IMR-90 (cell line): ENCODE measurements at regions not wholly inside any gene's neighbourhood (a gene's known extent, or its start where the extent isn't known, plus 50 kb on each side); places are given as distances from the start of the nearest gene placed in this dataset.
A peak's percentile ranks its signal among the peaks of the same experiment; 100 is the strongest.

Experiments used
- ATAC-seq: fragments of 200-7000 bp; cut with Tn5 transposase; 2 replicates; pipeline ENCODE4 v1.9.1; 2020; ENCODE audit warnings: low read depth, mild to moderate bottlenecking, moderate library complexity
- BruUV-seq: library from RNA; stranded (reverse); fragments of 400-500 nt; replicated peaks from 2 replicates; lab custom pipeline; 2021; lab: Mats Ljungman, UMichigan
- CTCF ChIA-PET: fragments of 300-600 bp; formaldehyde crosslinking; extraction: SDS; loops from one replicate; lab custom pipeline; 2021; ENCODE audit warnings: antibody characterized with exemption; lab: Yijun Ruan, JAX
- POLR2A ChIA-PET: fragments of 300-600 bp; sonication (Branson Sonifier 250); formaldehyde crosslinking; loops from one replicate; lab custom pipeline; 2022; ENCODE audit warnings: antibody characterized with exemption; ENCODE audit not compliant: unreplicated experiment; lab: Charles Lee
- DNase-seq: peaks from one replicate; pipeline ENCODE4 v3.0.0; 2013
- H2AFZ ChIP-seq: replicated peaks from 2 replicates; pipeline ENCODE3; 2013; ENCODE audit warnings: low read length, mild to moderate bottlenecking; ENCODE audit not compliant: poor library complexity
- H2AK5ac ChIP-seq: 2 replicates; pipeline ENCODE4 v1.6.1; 2013; ENCODE audit warnings: low read depth, low read length, inconsistent platforms
- H2AK9ac ChIP-seq: replicated peaks from 2 replicates; pipeline ENCODE3; 2013; ENCODE audit warnings: mild to moderate bottlenecking, low read depth, low read length, moderate library complexity; ENCODE audit not compliant: poor library complexity
- H2BK120ac ChIP-seq: 2 replicates; pipeline ENCODE4 v1.6.1; 2013; ENCODE audit warnings: low read depth, low read length, inconsistent platforms
- H2BK15ac ChIP-seq: 3 replicates; pipeline ENCODE4 v1.6.1; 2013; ENCODE audit warnings: low read depth, low read length, inconsistent platforms
- H2BK20ac ChIP-seq: 2 replicates; pipeline ENCODE4 v1.6.1; 2013; ENCODE audit warnings: low read depth, mild to moderate bottlenecking, inconsistent platforms, low read length, moderate library complexity
- H2BK5ac ChIP-seq: 2 replicates; pipeline ENCODE4 v1.6.1; 2013; ENCODE audit warnings: mild to moderate bottlenecking, low read depth, low read length, inconsistent platforms; ENCODE audit not compliant: poor library complexity, severe bottlenecking
- H3K14ac ChIP-seq: replicated peaks from 2 replicates; pipeline ENCODE4 v1.6.1; 2013; ENCODE audit warnings: low read depth, low read length, inconsistent platforms
- H3K18ac ChIP-seq: 2 replicates; pipeline ENCODE4 v1.6.1; 2013; ENCODE audit warnings: low read depth, low read length, control low read depth
- H3K23ac ChIP-seq: 2 replicates; pipeline ENCODE4 v1.6.1; 2013; ENCODE audit warnings: low read depth, low read length, inconsistent platforms
- H3K27ac ChIP-seq: 2 replicates; pipeline ENCODE4 v1.5.1; 2013; ENCODE audit warnings: mild to moderate bottlenecking, control low read depth, low read length; ENCODE audit not compliant: insufficient read depth
- H3K27me3 ChIP-seq: 2 replicates; pipeline ENCODE4 v1.6.1; 2013; ENCODE audit warnings: low read length; ENCODE audit not compliant: control insufficient read depth, insufficient read depth
- H3K36me3 ChIP-seq: 2 replicates; pipeline ENCODE4 v1.6.1; 2013; ENCODE audit warnings: low read length, mixed read lengths; ENCODE audit not compliant: control insufficient read depth, insufficient read depth
- H3K4ac ChIP-seq: 2 replicates; pipeline ENCODE4 v1.6.1; 2013; ENCODE audit warnings: low read depth, low read length, inconsistent platforms
- H3K4me1 ChIP-seq: 2 replicates; pipeline ENCODE4 v1.6.1; 2013; ENCODE audit warnings: low read length, mixed read lengths; ENCODE audit not compliant: control insufficient read depth, insufficient read depth
- H3K4me2 ChIP-seq: 2 replicates; pipeline ENCODE4 v1.6.1; 2013; ENCODE audit warnings: low read depth, mild to moderate bottlenecking, control low read depth, low read length, moderate library complexity
- H3K4me3 ChIP-seq: 2 replicates; pipeline ENCODE4 v1.5.1; 2013; ENCODE audit warnings: low read depth, mild to moderate bottlenecking, control low read depth, low read length, moderate library complexity; ENCODE audit not compliant: insufficient read depth
- H3K56ac ChIP-seq: 2 replicates; pipeline ENCODE4 v1.6.1; 2013; ENCODE audit warnings: low read length, inconsistent platforms; ENCODE audit not compliant: insufficient read depth; ENCODE audit errors: extremely low read depth
- H3K79me1 ChIP-seq, 2 experiments: 2 replicates each; pipeline ENCODE4 v1.6.1; 2013; ENCODE audit warnings: low read length in 2 of 2, inconsistent platforms in 1 of 2, low read depth in 1 of 2
- H3K9ac ChIP-seq: 2 replicates; pipeline ENCODE4 v1.6.1; 2013; ENCODE audit warnings: low read depth, low read length, control low read depth
- H3K9me1 ChIP-seq: 2 replicates; pipeline ENCODE4 v1.6.1; 2013; ENCODE audit warnings: low read length, inconsistent platforms; ENCODE audit not compliant: insufficient read depth
- H3K9me3 ChIP-seq: 2 replicates; pipeline ENCODE4 v1.6.1; 2013; ENCODE audit warnings: low read length; ENCODE audit not compliant: control insufficient read depth, insufficient read depth
- H4K20me1 ChIP-seq: 2 replicates; pipeline ENCODE4 v1.6.1; 2013; ENCODE audit warnings: low read length, inconsistent platforms; ENCODE audit not compliant: insufficient read depth
- H4K5ac ChIP-seq: 2 replicates; pipeline ENCODE4 v1.6.1; 2013; ENCODE audit warnings: mild to moderate bottlenecking, low read depth, low read length, control low read depth
- H4K8ac ChIP-seq, 2 experiments: 2 replicates each; pipeline ENCODE4 v1.6.1; 2013; ENCODE audit warnings: low read depth in 2 of 2, low read length in 2 of 2, control low read depth in 1 of 2, inconsistent platforms in 1 of 2
- H4K91ac ChIP-seq: 2 replicates; pipeline ENCODE4 v1.6.1; 2013; ENCODE audit warnings: low read depth, low read length, inconsistent platforms; ENCODE audit not compliant: insufficient read depth
- BHLHE40 ChIP-seq: fragments of 150-350 bp; IDR thresholded peaks from 2 replicates; pipeline ENCODE4 v1.6.1; 2016; ENCODE audit warnings: mild to moderate bottlenecking, low read depth, low read length
- CEBPB ChIP-seq: IDR thresholded peaks from 2 replicates; pipeline ENCODE4 v1.6.1; 2012; ENCODE audit warnings: low read depth, low read length, improper control_type of control experiment
- CHD1 ChIP-seq: IDR thresholded peaks from 2 replicates; pipeline ENCODE4 v1.6.1; 2012; ENCODE audit warnings: low read depth, low read length, improper control_type of control experiment
- FOS ChIP-seq: fragments of 150-350 bp; IDR thresholded peaks from 2 replicates; pipeline ENCODE4 v1.6.1; 2016; ENCODE audit warnings: low read depth, low read length
- POLR2A ChIP-seq: IDR thresholded peaks from 2 replicates; pipeline ENCODE4 v1.6.1; 2012; ENCODE audit warnings: mild to moderate bottlenecking, low read depth, low read length
- RAD21 ChIP-seq: IDR thresholded peaks from 2 replicates; pipeline ENCODE4 v1.6.1; 2012; ENCODE audit warnings: low read length, improper control_type of control experiment
- RCOR1 ChIP-seq: IDR thresholded peaks from 2 replicates; pipeline ENCODE4 v1.6.1; 2012; ENCODE audit warnings: mild to moderate bottlenecking, low read length, improper control_type of control experiment; ENCODE audit not compliant: insufficient replicate concordance
- WGBS, 2 experiments: methylation state at CpG; one replicate each; pipeline versions ENCODE4 v1.1.5 to v1.1.7; 2013; ENCODE audit warnings: missing lambda C conversion rate in 2 of 2; ENCODE audit not compliant: insufficient read length in 1 of 2; ENCODE audit errors: extremely low coverage in 2 of 2; 5-methylcytosine and 5-hydroxymethylcytosine counted together
- dilution Hi-C: fragments of 300-500 bp; cut with HindIII; formaldehyde crosslinking; loops from one replicate; pipeline ENCODE4 v1.14.3; 2018; ENCODE audit warnings: low sequenced_read_pairs; ENCODE audit not compliant: unreplicated experiment
- in situ Hi-C: fragments of 300-500 bp; cut with MboI; formaldehyde crosslinking; loops from 3 replicates; pipeline ENCODE4 v1.14.3; 2019; ENCODE audit warnings: low sequenced_read_pairs, inconsistent platforms, mixed read lengths
- intact Hi-C: fragments of 100-400 bp; cut with micrococcal nuclease; formaldehyde crosslinking; loops from 2 replicates; pipeline ENCODE4 v1.10.0; 2022
- TF ChIP-seq, protein P1 (sequence below): fragments of 150-350 bp; IDR thresholded peaks from 2 replicates; pipeline ENCODE4 v1.6.1; 2017; ENCODE audit warnings: mild to moderate bottlenecking, antibody characterized with exemption, low read length, low read depth

DNA sequence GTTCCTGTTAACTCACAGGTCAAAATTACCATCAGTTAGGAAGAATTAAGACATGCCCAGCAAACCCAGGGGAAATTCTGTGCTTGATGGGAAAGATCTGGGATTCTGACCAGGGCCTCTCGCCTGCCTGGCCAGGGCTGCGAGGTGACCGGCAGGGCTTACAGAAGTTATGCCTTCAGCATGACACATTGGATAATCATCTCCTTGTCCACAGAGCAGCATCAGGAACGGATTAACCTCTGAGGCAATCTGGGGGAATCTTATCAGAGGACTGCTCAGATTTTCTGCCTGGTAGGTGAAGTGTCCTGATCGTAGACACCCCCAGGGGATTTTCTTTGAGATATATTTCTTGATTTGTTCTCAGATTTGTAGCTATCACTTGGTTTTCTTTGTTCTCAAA, 172.5 kb downstream of the HS3ST3A1 start:
- H3K56ac ChIP-seq = no peak overlapping the region
- CTCF ChIA-PET = interaction anchor here (0.5 kb wide), 1 partner anchor 152 kb away, joined by 3 read pairs; no protein-coding TSS in a partner anchor
- H3K27ac ChIP-seq = no peak overlapping the region
- no peak overlapping the region for H3K23ac ChIP-seq
- H4K5ac ChIP-seq = no peak overlapping the region
- in situ Hi-C loops (no loop called here), dilution Hi-C loops (no loop called here), intact Hi-C loops (no loop called here)
- H3K9ac ChIP-seq = no peak overlapping the region
- H2AK5ac ChIP-seq = no peak overlapping the region
- no peak overlapping the region for H3K4me3 ChIP-seq
- H3K4ac ChIP-seq = no peak overlapping the region; the same call in 1 of the 2 replicates
- peak; percentile 92 for DNase-seq
- no peak overlapping the region for H2BK20ac ChIP-seq
- H3K14ac ChIP-seq = no peak overlapping the region
- no peaks in the 10 kb centered on the region for H3K9me1 ChIP-seq
- no peaks in the 10 kb centered on the region for H3K36me3 ChIP-seq
- H2AK9ac ChIP-seq = no peak overlapping the region
- H3K27me3 ChIP-seq = no peaks in the 10 kb centered on the region
- H3K18ac ChIP-seq = no peak overlapping the region
- 7% methylated on average over 3 of the region's 5 CpGs; no CpG with 5 or more reads in 1 of the 2 experiments for WGBS, 2 experiments
- POLR2A ChIA-PET = no interaction called here
- peak overlapping the region; percentile 40 for H2BK5ac ChIP-seq
- H4K20me1 ChIP-seq = no peaks in the 10 kb centered on the region
- H2BK120ac ChIP-seq = peak overlapping the region; percentile 73; the same call in 1 of the 2 replicates
- peaks cover 5% of the 10 kb centered on the region; the same call in 1 of the 2 replicates for H3K4me1 ChIP-seq
- ATAC-seq = peak; percentile 98
- no peak overlapping the region for H2BK15ac ChIP-seq
- no TSS peak for BruUV-seq
- no peaks in the 10 kb centered on the region for H3K79me1 ChIP-seq
- no peaks in the 10 kb centered on the region; the same call in 1 of the 2 replicates for H3K9me3 ChIP-seq
- H4K8ac ChIP-seq = peak overlapping the region in 1 of 2 experiments; percentile 36; a peak in 2 of 4 replicates
- H3K4me2 ChIP-seq = no peak overlapping the region
- no peak overlapping the region for H4K91ac ChIP-seq
- TF ChIP-seq, protein P1, sequence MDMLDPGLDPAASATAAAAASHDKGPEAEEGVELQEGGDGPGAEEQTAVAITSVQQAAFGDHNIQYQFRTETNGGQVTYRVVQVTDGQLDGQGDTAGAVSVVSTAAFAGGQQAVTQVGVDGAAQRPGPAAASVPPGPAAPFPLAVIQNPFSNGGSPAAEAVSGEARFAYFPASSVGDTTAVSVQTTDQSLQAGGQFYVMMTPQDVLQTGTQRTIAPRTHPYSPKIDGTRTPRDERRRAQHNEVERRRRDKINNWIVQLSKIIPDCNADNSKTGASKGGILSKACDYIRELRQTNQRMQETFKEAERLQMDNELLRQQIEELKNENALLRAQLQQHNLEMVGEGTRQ = no peak
- TF ChIP-seq POLR2A = no peak
- TF ChIP-seq CHD1 = no peak
- TF ChIP-seq RCOR1 = peak; percentile 64
- peak; percentile 92 for TF ChIP-seq CEBPB
- peak; percentile 32; the same call in 1 of the 2 replicates for TF ChIP-seq FOS
- TF ChIP-seq BHLHE40 = 0 out of 2 replicates have a peak, but pooled peaks have one; percentile 18
- peak; percentile 32; the same call in 1 of the 2 replicates for TF ChIP-seq RAD21
- H2AFZ ChIP-seq = no peak overlapping the region
